ENCODE measurements at regions not wholly inside any gene's neighbourhood (a gene's known extent, or its start where the extent isn't known, plus 50 kb on each side); places are given as distances from the start of the nearest gene placed in this dataset.
"Not testable (repeated sequence)": the region's sequence is repeated elsewhere in the genome, so short reads cannot be mapped to it uniquely, and the experiment has no call there.

DNA sequence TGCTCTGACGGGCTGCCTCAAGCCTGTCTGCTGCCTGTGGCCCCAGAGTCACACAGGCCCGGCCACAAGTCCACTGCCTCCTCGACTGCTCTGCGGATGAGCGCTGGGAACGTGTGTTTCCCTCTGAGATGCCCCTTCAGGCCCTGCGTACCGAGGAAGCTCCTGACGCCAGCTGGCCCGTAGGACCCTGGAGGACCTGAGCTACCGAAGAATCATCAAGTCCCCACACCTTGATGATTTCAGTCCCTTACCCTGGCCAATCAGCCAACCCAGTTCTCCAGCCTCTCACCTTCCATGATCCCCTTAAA lies 96.6 kb upstream of the LRPAP1 start:
- no peak for DNase-seq (ENCODE audit: low read depth)
- H3K4me3 ChIP-seq (ENCODE audit: control insufficient read depth, low read depth, low read length), result no peak overlapping the region
- TF ChIP-seq, protein P1, sequence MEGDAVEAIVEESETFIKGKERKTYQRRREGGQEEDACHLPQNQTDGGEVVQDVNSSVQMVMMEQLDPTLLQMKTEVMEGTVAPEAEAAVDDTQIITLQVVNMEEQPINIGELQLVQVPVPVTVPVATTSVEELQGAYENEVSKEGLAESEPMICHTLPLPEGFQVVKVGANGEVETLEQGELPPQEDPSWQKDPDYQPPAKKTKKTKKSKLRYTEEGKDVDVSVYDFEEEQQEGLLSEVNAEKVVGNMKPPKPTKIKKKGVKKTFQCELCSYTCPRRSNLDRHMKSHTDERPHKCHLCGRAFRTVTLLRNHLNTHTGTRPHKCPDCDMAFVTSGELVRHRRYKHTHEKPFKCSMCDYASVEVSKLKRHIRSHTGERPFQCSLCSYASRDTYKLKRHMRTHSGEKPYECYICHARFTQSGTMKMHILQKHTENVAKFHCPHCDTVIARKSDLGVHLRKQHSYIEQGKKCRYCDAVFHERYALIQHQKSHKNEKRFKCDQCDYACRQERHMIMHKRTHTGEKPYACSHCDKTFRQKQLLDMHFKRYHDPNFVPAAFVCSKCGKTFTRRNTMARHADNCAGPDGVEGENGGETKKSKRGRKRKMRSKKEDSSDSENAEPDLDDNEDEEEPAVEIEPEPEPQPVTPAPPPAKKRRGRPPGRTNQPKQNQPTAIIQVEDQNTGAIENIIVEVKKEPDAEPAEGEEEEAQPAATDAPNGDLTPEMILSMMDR (conservative IDR thresholded peaks at IDR 0.05; ENCODE audit: control insufficient read depth, insufficient read depth, low read depth, low read length), result no peak

DNA sequence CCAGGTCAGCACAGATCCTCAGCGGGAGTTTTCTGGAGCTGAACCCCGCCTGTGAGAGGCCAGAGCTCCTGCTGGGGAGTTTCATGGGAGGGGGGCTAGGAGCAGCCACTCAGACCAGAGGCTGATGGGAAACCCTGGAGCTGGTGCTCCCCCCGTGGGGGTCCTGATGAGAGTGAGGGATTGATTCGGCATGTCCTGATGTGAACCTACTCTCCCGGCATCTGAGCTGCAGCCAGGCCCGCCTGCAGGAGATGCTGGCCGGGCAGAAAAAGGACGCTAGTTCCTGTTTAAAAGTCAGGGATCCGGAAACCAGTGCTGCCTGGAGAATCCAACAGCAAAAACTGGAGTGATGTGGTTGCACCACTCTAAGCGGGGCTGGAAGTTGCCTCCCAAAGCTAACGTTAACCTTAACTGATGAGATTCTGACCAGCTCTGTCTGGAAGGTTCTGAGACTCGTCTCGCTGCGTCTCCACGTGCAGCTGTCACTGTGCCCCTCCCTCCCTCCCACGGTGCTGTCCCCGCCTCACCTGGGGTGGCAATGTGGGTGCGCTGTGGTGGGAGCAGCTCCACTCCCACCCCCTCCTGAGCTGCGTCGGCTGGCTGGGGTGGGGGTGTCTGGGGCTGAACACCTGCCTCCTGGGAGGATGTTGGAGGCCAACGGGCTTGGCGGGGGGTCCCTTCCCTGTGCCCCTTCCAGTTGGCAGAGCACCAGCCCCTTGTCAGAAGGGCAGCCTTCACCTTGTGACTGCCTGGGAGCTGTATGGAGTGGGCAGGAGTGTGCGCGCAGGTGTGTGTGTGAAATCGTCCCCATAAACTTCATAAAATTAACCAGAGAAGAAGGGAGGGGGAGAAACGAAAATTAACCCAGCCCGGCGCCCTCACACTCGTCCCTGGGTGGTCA lies 96.0 kb upstream of the LRPAP1 start:
- DNase-seq (ENCODE audit: low read depth); H3K4me3 ChIP-seq (ENCODE audit: control insufficient read depth, low read depth, low read length): not testable (repeated sequence)

DNA sequence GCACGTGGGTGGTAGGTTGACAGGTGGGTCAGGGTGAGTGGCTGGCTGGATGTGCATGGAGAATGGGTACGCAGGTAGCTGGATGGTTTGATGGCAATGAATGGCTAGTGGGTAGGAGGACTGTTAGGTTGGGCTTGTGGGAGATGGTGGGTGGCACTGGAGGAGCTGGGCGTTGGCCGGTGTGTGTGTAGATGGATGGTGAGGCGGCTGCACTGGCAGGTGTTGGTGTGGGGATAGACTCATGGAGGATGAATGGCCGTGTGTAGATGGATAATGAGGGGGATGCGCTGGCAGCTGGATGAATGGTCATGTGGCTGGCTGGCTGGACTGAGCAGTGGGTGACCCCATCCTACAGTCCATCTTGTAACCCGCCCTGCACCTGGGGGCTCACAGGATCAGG lies 95.2 kb upstream of the LRPAP1 start:
- H3K4me3 ChIP-seq (ENCODE audit: control insufficient read depth, low read depth, low read length); DNase-seq (ENCODE audit: low read depth): not testable (repeated sequence)

DNA sequence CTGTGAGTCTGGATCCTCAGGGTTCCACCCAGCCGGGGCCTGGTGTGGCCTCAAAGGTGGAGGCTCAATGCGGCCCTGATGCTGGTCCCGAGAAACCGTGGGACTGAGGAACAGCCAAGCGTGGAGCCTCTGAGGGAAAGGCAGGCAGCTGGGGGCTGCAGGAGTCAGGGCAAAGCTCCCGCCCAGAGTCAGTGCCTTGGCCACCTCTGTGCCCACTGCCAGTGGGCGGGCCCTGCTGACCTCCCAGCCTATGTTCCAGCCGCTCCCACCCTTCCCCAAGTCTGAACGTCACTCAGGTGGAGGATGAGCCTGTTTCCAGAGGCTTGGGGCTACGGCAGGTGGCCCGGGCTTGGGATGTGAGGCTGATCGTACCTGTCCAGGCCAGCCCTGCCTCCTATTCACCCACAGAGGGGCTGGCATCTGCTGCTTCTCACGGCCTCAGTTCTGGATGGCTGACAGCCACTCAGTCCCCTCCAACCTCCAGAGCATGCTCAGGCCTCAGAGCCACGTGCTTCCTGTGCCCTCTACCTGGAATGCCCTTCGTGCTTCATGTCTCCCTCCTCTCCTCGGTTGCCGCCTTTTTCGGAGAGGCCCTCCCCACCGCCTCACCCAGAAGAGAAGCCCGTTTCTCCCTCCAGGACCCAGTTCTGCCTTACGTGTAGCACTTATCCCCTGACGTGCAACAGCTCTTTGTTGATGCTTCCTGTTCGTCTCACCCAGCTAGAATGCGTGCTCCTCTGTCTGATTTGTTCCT lies 94.1 kb upstream of the LRPAP1 start:
- H3K4me3 ChIP-seq (ENCODE audit: control insufficient read depth, low read depth, low read length); DNase-seq (ENCODE audit: low read depth): not testable (repeated sequence)

DNA sequence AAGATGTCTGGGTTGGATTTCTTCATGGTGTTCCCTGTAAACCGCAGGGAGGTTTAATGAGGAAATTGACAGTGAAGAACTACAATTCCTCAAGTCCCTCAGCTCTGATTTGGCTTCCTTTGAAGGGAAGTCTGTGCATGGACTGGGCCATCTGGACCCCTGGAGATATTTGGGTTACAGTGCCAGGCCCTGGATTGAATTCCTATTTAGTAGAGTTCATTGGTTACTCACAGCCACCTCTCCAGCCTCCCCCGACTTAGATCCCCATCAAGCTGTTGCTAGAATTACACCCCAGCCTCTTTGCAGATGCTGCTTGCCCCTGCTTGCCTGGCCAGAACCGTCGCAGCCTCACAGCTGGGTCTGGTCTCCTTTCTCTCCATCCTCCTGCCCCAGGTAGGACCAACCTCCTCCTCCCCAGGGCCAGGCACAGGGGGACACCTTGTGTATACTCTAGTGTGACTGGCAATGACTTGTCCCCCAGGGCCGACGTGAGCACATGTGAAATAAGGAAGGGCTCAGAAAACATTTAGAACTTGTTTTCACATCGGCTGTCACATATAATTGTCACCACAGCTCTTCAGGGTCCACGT lies 93.2 kb upstream of the LRPAP1 start:
- DNase-seq (ENCODE audit: low read depth); H3K4me3 ChIP-seq (ENCODE audit: control insufficient read depth, low read depth, low read length): not testable (repeated sequence)

DNA sequence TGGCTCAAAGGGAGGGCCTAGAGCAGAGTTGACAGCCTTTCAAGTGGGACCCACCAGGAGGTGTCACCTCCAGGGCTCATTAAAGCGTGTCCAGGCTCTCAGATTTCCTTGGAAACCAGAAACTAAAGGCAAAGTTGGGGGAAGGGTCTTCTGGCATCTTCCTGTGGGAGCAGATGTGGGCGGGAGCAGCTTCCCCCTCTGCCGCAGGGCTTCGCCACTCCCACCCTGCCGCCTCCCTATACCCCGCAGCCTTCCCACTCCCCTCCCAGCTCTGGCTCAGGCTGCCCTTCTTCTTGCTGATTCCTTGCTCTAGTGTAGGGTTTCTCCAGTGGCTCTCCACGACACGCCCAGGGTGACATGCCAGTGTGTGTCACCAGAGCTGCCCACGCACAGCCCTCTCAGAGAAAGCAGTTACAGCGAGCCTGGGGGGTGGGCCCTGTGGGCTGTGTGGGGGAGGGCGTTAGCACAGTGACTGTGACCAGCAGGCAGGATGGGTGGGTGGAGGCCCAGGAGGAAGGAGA lies 91.6 kb upstream of the LRPAP1 start:
- DNase-seq (ENCODE audit: low read depth); H3K4me3 ChIP-seq (ENCODE audit: control insufficient read depth, low read depth, low read length): not testable (repeated sequence)

DNA sequence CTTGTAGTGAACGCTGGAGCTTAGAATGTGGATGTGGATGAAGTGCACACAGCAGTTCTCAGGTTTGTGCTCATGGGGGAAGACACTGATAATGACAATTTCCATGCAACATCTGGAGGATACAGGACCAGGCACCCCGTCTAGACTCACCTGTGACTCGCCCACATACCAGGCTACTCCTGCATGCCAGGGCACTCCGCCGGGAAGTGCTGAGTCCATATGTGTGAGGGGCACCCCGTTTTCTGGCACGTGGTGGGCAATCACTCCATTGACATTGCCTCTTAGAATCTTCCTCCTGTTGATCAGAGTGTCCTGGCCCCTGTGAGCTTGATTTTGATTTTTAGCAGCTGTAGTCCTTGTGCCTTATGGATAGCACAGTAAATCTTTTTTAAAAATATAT lies 90.9 kb upstream of the LRPAP1 start:
- H3K4me3 ChIP-seq (ENCODE audit: control insufficient read depth, low read depth, low read length), result no peak overlapping the region
- TF ChIP-seq, protein P1 (conservative IDR thresholded peaks at IDR 0.05; ENCODE audit: control insufficient read depth, insufficient read depth, low read depth, low read length), result no peak
- DNase-seq (ENCODE audit: low read depth), result no peak

DNA sequence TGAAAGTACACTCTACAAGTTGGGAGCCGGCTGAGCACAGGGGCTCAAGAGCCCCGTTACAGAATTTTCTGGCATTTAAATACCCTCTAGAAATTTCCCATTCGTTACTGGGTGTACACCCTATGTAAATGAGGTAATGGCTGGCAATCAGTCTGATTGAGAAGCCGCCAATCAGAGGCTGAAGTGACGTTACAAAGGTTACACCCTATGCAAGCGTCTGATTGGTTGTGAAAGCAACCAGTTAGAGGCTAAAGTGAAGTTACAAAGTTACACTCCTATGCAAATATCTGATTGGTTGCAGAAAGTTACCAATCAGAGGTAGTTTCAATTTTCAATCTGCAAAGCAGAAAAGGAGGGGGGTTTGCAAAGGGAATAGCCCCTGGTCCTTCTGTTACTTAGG lies 88.1 kb upstream of the LRPAP1 start:
- not testable (repeated sequence) for DNase-seq (ENCODE audit: low read depth); H3K4me3 ChIP-seq (ENCODE audit: control insufficient read depth, low read depth, low read length)

DNA sequence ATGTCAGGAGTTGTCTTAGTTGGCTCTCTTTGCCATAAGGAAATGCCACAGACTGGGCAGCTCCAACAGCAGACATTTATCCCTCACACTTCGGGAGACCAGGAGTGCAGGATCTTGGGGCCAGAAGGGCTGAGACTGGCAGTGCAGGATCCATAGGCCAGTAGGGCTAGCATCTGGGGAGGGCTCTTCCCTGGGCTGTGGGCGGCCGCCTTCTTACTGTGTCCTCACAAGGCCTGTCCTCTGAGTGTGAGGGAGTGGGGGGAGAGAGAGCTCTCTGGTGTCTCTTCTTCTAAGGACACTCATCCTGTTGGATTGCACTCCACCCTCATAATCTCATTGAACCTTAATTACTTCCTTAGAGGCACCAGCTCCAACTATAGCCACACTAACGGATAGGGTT lies 87.5 kb upstream of the LRPAP1 start:
- not testable (repeated sequence) for DNase-seq (ENCODE audit: low read depth); H3K4me3 ChIP-seq (ENCODE audit: control insufficient read depth, low read depth, low read length)

DNA sequence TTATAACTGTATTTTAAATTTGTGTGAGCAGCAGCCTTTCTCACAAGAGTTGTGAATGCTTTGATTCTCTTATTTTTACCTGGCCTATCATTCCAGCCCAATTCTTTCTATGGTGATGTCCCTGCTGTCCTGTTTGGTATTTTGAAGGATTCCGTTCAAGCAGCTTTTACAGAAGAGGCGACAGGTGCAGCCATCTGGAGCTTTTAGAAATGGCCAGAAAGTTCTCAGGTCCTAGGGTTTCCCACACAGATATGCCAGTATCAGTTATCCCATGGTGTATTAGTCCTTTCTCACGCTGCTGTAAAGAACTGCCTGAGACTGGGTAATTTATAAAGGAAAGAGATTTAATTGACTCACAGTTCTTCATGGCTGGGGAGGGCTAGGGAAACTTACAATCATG lies 86.1 kb upstream of the LRPAP1 start:
- not testable (repeated sequence) for DNase-seq (ENCODE audit: low read depth); H3K4me3 ChIP-seq (ENCODE audit: control insufficient read depth, low read depth, low read length)

Measured in fibroblast of mammary gland (primary cell).